HepG2 (cell line): ENCODE measurements at regions not wholly inside any gene's neighbourhood (a gene's known extent, or its start where the extent isn't known, plus 50 kb on each side); places are given as distances from the start of the nearest gene placed in this dataset.
A peak's percentile ranks its signal among the peaks of the same experiment; 100 is the strongest.

Source experiments
- ATAC-seq: fragments of 200-7000 bp; cut with Tn5 transposase; 3 replicates; pipeline ENCODE4 v1.9.1; 2020; ENCODE audit warnings: mild to moderate bottlenecking, moderate library complexity
- BruUV-seq: library from RNA; stranded (reverse); fragments of 400-500 nt; replicated peaks from 2 replicates; lab custom pipeline; 2021; lab: Mats Ljungman, UMichigan
- CTCF ChIA-PET: fragments of 300-600 bp; formaldehyde crosslinking; extraction: SDS; loops from one replicate; lab custom pipeline; 2021; ENCODE audit warnings: low total read pairs, inconsistent platforms, low intra/inter-chr PET ratio; lab: Yijun Ruan, JAX
- POLR2A ChIA-PET: fragments of 350-600 bp; sonication (Branson Sonifier 250); formaldehyde crosslinking; loops from one replicate; lab custom pipeline; 2020; ENCODE audit warnings: antibody characterized with exemption, inconsistent platforms; lab: Yijun Ruan, JAX
- DNase-seq: peaks from one replicate; pipeline ENCODE4 v3.0.0-alpha.2; 2015; ENCODE audit warnings: low spot score
- FAIRE-seq: peaks from 3 replicates; lab custom pipeline; 2011; peaks lifted over from hg19 to GRCh38; lab: Jason Lieb, UNC
- H2AFZ ChIP-seq: one replicate; pipeline ENCODE4 v1.6.1; 2011; ENCODE audit warnings: low read length, inconsistent platforms
- H3K27ac ChIP-seq: fragments of 300-600 bp; 3 replicates; pipeline ENCODE4 v1.8.0; 2011; ENCODE audit warnings: mixed run types, mild to moderate bottlenecking, mixed read lengths, low read length, inconsistent platforms; ENCODE audit not compliant: insufficient read depth; ENCODE audit errors: extremely low read length
- H3K27me3 ChIP-seq, 2 experiments: fragments of 200-600 bp in 1 of 2; 2 replicates in 1 of 2; 3 replicates in 1 of 2; pipeline versions ENCODE4 v1.6.0 to v1.8.0; 2011; ENCODE audit warnings: low read length in 2 of 2, mild to moderate bottlenecking in 2 of 2, moderate library complexity in 2 of 2, inconsistent platforms in 1 of 2; ENCODE audit not compliant: insufficient read depth in 2 of 2, control insufficient read depth in 1 of 2
- H3K36me3 ChIP-seq, 2 experiments: fragments of 200-600 bp in 1 of 2; replicated peaks in 1 of 2; 2 replicates in 1 of 2; 3 replicates in 1 of 2; pipeline versions ENCODE4 v1.5.1 to v1.8.0; 2011; ENCODE audit warnings: low read length in 2 of 2, inconsistent platforms in 1 of 2; ENCODE audit not compliant: insufficient read depth in 2 of 2, control insufficient read depth in 1 of 2
- H3K4me1 ChIP-seq: 2 replicates; pipeline ENCODE4 v1.5.1; 2012; ENCODE audit warnings: low read length, inconsistent platforms; ENCODE audit not compliant: insufficient read depth
- H3K4me2 ChIP-seq: 2 replicates; pipeline ENCODE4 v1.6.0; 2011; ENCODE audit warnings: low read depth, low read length, inconsistent platforms
- H3K4me3 ChIP-seq, 3 experiments: fragments of 200-600 bp in 1 of 3; sonication (generic), shearing (Covaris generic) in 1 of 3; replicated peaks in 1 of 3; 2 replicates each; pipeline ENCODE4 v1.5.1; 2011 to 2016; ENCODE audit warnings: low read length in 3 of 3, inconsistent platforms in 2 of 3, low read depth in 2 of 3, mild to moderate bottlenecking in 2 of 3, control low read depth in 1 of 3, mixed read lengths in 1 of 3; ENCODE audit not compliant: insufficient read depth in 1 of 3
- H3K79me2 ChIP-seq: one replicate; pipeline ENCODE4 v1.6.1; 2011; ENCODE audit warnings: low read length, inconsistent platforms; ENCODE audit not compliant: insufficient read depth
- H3K9ac ChIP-seq: 2 replicates; pipeline ENCODE4 v1.6.0; 2011; ENCODE audit warnings: mild to moderate bottlenecking, low read depth, low read length, inconsistent platforms; ENCODE audit not compliant: insufficient read depth
- H3K9me3 ChIP-seq: 2 replicates; pipeline ENCODE4 v1.5.1; 2012; ENCODE audit warnings: mild to moderate bottlenecking, low read length
- H4K20me1 ChIP-seq: 2 replicates; pipeline ENCODE4 v1.6.0; 2011; ENCODE audit warnings: inconsistent platforms, mild to moderate bottlenecking, low read length, moderate library complexity; ENCODE audit not compliant: insufficient read depth
- DMAP1 ChIP-seq: IDR thresholded peaks from 2 replicates; pipeline ENCODE4 v1.6.1; 2016
- SMARCC2 ChIP-seq: fragments of 450-650 bp; IDR thresholded peaks from 2 replicates; pipeline ENCODE4 v1.6.1; 2017; ENCODE audit warnings: antibody characterized with exemption, mild to moderate bottlenecking
- ZNF629 ChIP-seq: sonication (generic); formaldehyde crosslinking; conservative IDR thresholded peaks from 2 replicates; pipeline ENCODE4 v1.5.0; 2020; ENCODE audit warnings: missing genetic modification reagents
- WGBS: methylation state at CpG from one replicate; pipeline ENCODE4 v1.1.6; 2017; ENCODE audit warnings: low lambda C conversion rate; 5-methylcytosine and 5-hydroxymethylcytosine counted together
- in situ Hi-C: cut with HindIII; loops from 2 replicates; pipeline ENCODE4 v1.10.0; 2017; ENCODE audit warnings: low pct_unique_long_range_greater_than_20kb; ENCODE audit not compliant: extremely low pct_ligation_motif_present
- intact Hi-C: fragments of 100-400 bp; cut with micrococcal nuclease; formaldehyde crosslinking; loops from one replicate; pipeline ENCODE4 v1.10.0; 2022; ENCODE audit not compliant: unreplicated experiment

DNA sequence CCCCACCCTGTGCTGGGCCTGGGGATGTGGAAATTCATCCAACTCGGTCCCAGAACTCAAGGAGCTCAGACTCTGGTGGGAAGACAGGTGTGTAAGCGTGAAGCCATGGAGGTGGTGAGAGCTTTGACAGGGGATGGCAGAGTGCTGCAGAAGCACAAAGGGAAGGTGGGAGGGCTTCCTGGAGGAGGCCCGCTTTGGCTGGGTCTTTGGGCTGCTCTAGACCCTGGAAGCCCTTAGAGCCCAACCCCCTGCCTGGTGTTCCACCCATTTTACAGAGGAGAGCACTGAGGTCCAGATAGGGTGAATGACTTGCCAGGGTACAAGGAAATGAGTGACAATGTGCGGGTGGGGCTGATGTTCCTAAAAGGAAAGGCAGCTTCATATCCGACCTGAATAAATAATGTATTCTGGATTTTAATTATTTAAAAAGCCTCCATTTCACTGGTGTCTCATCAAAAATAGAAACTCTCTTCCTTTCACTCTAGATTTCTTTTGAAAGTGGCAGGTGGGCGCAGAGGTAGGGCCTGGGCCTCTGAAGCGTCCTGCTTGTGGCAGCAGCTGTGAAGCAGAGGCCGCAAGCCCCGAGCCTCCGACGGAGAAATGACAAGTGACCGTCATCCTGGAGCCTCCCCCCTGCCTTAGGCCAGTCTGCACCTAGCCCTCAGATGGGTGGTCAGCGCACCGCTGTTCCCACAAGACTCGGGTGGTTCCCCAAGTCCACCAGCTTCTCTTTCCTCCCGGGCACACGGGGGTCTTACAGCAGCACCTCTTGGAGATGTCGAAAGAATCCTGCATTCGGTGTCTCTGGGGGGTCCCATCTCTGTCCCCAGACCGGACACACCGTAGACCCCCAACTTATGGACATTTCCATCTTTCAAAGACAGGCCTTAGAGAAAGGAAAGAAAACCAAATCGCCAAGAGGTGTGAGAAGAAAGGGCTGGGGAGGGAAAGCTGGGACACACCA is 71.0 kb upstream of the TAF1B start:
- FAIRE-seq (no peak), ATAC-seq (no peak)
- Histone ChIP-seq H3K9ac (no peak overlapping the region), H3K36me3 (no peaks in the 10 kb centered on the region), H3K27me3 (peaks cover 12 to 65% of the 10 kb centered on the region in 2 experiments), H4K20me1 (no peaks in the 10 kb centered on the region), H3K4me2 (no peak overlapping the region), H3K9me3 (no peaks in the 10 kb centered on the region)
- POLR2A ChIA-PET = no interaction called here
- TF ChIP-seq ZNF629 (CRISPR knock-in tag) (peak; percentile 62), DMAP1 (CRISPR knock-in tag) (no peak)
- TF ChIP-seq, all 625 proteins: peak for 1
- no peak overlapping the region for H3K27ac ChIP-seq
- in situ Hi-C loops = no loop called here
- H3K79me2 ChIP-seq = no peaks in the 10 kb centered on the region
- H2AFZ ChIP-seq = no peak overlapping the region
- WGBS = 58% methylated on average over 22 of the region's 22 CpGs
- intact Hi-C loops = loop anchor here (5.0 kb wide), 1 partner anchor 215 kb away; the partner anchor contains the start of gene ADAM17
- CTCF ChIA-PET = no interaction called here
- no peak for DNase-seq
- peaks cover 52% of the 10 kb centered on the region for H3K4me1 ChIP-seq
- no TSS peak for BruUV-seq
- H3K4me3 ChIP-seq = no peak overlapping the region

GRCh38 chr2:9772999-9773902 is 70.0 kb upstream of the TAF1B start:
- peaks cover 12 to 61% of the 10 kb centered on the region in 2 experiments for H3K27me3 ChIP-seq
- H3K4me1 ChIP-seq = peaks cover 42% of the 10 kb centered on the region
- H3K36me3 ChIP-seq = no peaks in the 10 kb centered on the region
- no peak for TF ChIP-seq SMARCC2
- CTCF ChIA-PET = no interaction called here
- no peaks in the 10 kb centered on the region for H3K9me3 ChIP-seq
- DNase-seq (no peak), FAIRE-seq (no peak), ATAC-seq (no peak)
- H3K79me2 ChIP-seq = no peaks in the 10 kb centered on the region
- H2AFZ ChIP-seq = no peak overlapping the region
- H3K4me3 ChIP-seq = no peak overlapping the region
- no peak overlapping the region for H3K4me2 ChIP-seq
- no peak overlapping the region for H3K27ac ChIP-seq
- POLR2A ChIA-PET = no interaction called here
- no peaks in the 10 kb centered on the region for H4K20me1 ChIP-seq
- intact Hi-C loops = loop anchor here (5.0 kb wide), 1 partner anchor 216 kb away; the partner anchor contains the start of gene ADAM17
- BruUV-seq = no TSS peak
- in situ Hi-C loops = no loop called here
- 44% methylated on average over 23 of the region's 23 CpGs for WGBS
- H3K9ac ChIP-seq = no peak overlapping the region
